WTC11 (cell line): ENCODE measurements at regions not wholly inside any gene's neighbourhood (a gene's known extent, or its start where the extent isn't known, plus 50 kb on each side); places are given as distances from the start of the nearest gene placed in this dataset.

Experiments
- ATAC-seq: fragments of 200-7000 bp; cut with Tn5 transposase; 2 replicates; pipeline ENCODE4 v1.10.0; 2021; ENCODE audit warnings: mild to moderate bottlenecking, moderate library complexity
- CTCF ChIA-PET: fragments of 300-600 bp; sonication (Branson Sonifier 250); formaldehyde crosslinking; loops from one replicate; lab custom pipeline; 2021; ENCODE audit warnings: antibody characterized with exemption; lab: Charles Lee
- POLR2A ChIA-PET: fragments of 350-600 bp; sonication (Branson Sonifier 250); formaldehyde crosslinking; loops from one replicate; lab custom pipeline; 2021; ENCODE audit warnings: antibody characterized with exemption; lab: Charles Lee
- DNase-seq: peaks from one replicate; pipeline ENCODE4 v3.0.0; 2021; ENCODE audit warnings: low spot score
- H3K27ac Mint-ChIP-seq: 2 replicates; pipeline ENCODE4 v1.8.0; 2021; ENCODE audit warnings: mixed read lengths
- H3K27me3 Mint-ChIP-seq: 2 replicates; pipeline ENCODE4 v1.8.0; 2021; ENCODE audit warnings: low read depth, mild to moderate bottlenecking, moderate library complexity, mixed read lengths
- H3K36me3 Mint-ChIP-seq: 2 replicates; pipeline ENCODE4 v1.8.0; 2021; ENCODE audit warnings: mixed read lengths
- H3K4me1 Mint-ChIP-seq: 2 replicates; pipeline ENCODE4 v1.8.0; 2022; ENCODE audit warnings: mixed read lengths
- H3K4me3 Mint-ChIP-seq: 2 replicates; pipeline ENCODE4 v1.8.0; 2021; ENCODE audit warnings: mild to moderate bottlenecking, moderate library complexity, mixed read lengths
- H3K9me3 Mint-ChIP-seq: 2 replicates; pipeline ENCODE4 v1.8.0; 2021; ENCODE audit warnings: mixed read lengths
- EMX1 ChIP-seq: fragments of 250-450 bp; sonication (Bioruptor Pico); IDR thresholded peaks from 2 replicates; pipeline ENCODE4 v1.8.0; 2021; ENCODE audit warnings: mild to moderate bottlenecking
- FOXP1 ChIP-seq: sonication (generic); formaldehyde crosslinking; IDR thresholded peaks from 2 replicates; pipeline ENCODE4 v1.8.0; 2022; ENCODE audit warnings: missing genetic modification reagents, mild to moderate bottlenecking, moderate library complexity, borderline replicate concordance
- GABPB1 ChIP-seq: sonication (generic); formaldehyde crosslinking; IDR thresholded peaks from 2 replicates; pipeline ENCODE4 v1.8.1; 2023; ENCODE audit warnings: mild to moderate bottlenecking, missing genetic modification reagents
- GRHL2 ChIP-seq: fragments of 250-450 bp; sonication (Bioruptor Pico); IDR thresholded peaks from 2 replicates; pipeline ENCODE4 v1.8.0; 2022; ENCODE audit warnings: mild to moderate bottlenecking, moderate library complexity; ENCODE audit not compliant: insufficient replicate concordance, severe bottlenecking
- HMGA2 ChIP-seq: fragments of 250-450 bp; sonication (Bioruptor Pico); IDR thresholded peaks from 2 replicates; pipeline ENCODE4 v1.4.0; 2021; ENCODE audit warnings: mild to moderate bottlenecking, moderate library complexity
- KAT7 ChIP-seq: sonication (generic); formaldehyde crosslinking; IDR thresholded peaks from 2 replicates; pipeline ENCODE4 v1.8.1; 2023; ENCODE audit warnings: missing genetic modification reagents, mild to moderate bottlenecking, borderline replicate concordance
- NR2C2 ChIP-seq: sonication (generic); formaldehyde crosslinking; IDR thresholded peaks from 2 replicates; pipeline ENCODE4 v1.8.0; 2022; ENCODE audit warnings: mild to moderate bottlenecking, missing genetic modification reagents
- ZNF121 ChIP-seq: sonication (generic); formaldehyde crosslinking; IDR thresholded peaks from 2 replicates; pipeline ENCODE4 v1.8.0; 2023; ENCODE audit warnings: missing genetic modification reagents
- ZNF396 ChIP-seq: fragments of 250-450 bp; sonication (Bioruptor Pico); IDR thresholded peaks from 2 replicates; pipeline ENCODE4 v1.8.0; 2021; ENCODE audit warnings: mild to moderate bottlenecking, moderate library complexity, borderline replicate concordance
- TF ChIP-seq, protein P1 (sequence below): sonication (generic); formaldehyde crosslinking; IDR thresholded peaks from 2 replicates; pipeline ENCODE4 v1.8.1; 2023; ENCODE audit warnings: mild to moderate bottlenecking, moderate library complexity, missing genetic modification reagents
- TF ChIP-seq, protein P2 (sequence below): sonication (generic); formaldehyde crosslinking; IDR thresholded peaks from 2 replicates; pipeline ENCODE4 v1.8.1; 2023; ENCODE audit warnings: mild to moderate bottlenecking, missing genetic modification reagents, moderate library complexity
- TF ChIP-seq, protein P3 (sequence below): sonication (generic); formaldehyde crosslinking; IDR thresholded peaks from 2 replicates; pipeline ENCODE4 v1.8.0; 2022; ENCODE audit warnings: missing genetic modification reagents
- TF ChIP-seq, protein P4 (sequence below): fragments of 250-450 bp; sonication (Bioruptor Pico); IDR thresholded peaks from 2 replicates; pipeline ENCODE4 v1.9.0; 2021; ENCODE audit warnings: moderate library complexity, mild to moderate bottlenecking, inconsistent platforms, borderline replicate concordance
- TF ChIP-seq, protein P5 (sequence below): sonication (generic); formaldehyde crosslinking; IDR thresholded peaks from 2 replicates; pipeline ENCODE4 v1.8.0; 2023; ENCODE audit warnings: mild to moderate bottlenecking, missing genetic modification reagents
- TF ChIP-seq, protein P6 (sequence below): sonication (generic); formaldehyde crosslinking; IDR thresholded peaks from 2 replicates; pipeline ENCODE4 v1.8.1; 2022; ENCODE audit warnings: low read depth, missing genetic modification reagents, borderline replicate concordance

DNA sequence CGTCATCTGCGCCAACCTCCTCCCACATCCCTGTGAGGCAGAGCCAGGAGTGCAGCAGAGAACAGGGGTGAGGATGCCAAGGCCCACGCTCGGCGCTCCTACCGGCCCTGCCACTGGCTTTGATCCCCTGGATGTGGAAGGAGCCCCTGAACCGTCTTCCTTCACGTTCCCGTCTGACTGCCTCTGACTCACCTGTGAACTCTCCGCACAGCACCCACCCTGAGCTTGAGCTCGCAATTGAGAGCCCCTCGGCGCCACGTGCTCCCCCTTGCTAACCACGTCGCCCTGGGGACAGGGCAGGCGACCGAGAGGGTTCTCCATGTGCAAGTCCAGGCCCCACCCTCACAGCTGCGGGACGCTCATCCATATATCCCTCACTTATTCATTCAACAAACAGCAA lies 645.3 kb downstream of the BRD1 start:
- CTCF ChIA-PET: interaction anchor here (1.8 kb wide), 1 partner anchor 136 kb away, joined by 7 read pairs; no protein-coding TSS in a partner anchor
- no peak for DNase-seq
- ATAC-seq: no peak
- Mint-ChIP-seq H3K36me3 (no peaks in the 10 kb centered on the region), H3K9me3 (peaks cover 9% of the 10 kb centered on the region), H3K4me3 (no peak overlapping the region), H3K27ac (peak overlapping the region; percentile 54; the same call in 1 of the 2 replicates), H3K4me1 (no peaks in the 10 kb centered on the region), H3K27me3 (no peaks in the 10 kb centered on the region; the same call in 1 of the 2 replicates)
- POLR2A ChIA-PET: no interaction called here
- TF ChIP-seq, protein P1, sequence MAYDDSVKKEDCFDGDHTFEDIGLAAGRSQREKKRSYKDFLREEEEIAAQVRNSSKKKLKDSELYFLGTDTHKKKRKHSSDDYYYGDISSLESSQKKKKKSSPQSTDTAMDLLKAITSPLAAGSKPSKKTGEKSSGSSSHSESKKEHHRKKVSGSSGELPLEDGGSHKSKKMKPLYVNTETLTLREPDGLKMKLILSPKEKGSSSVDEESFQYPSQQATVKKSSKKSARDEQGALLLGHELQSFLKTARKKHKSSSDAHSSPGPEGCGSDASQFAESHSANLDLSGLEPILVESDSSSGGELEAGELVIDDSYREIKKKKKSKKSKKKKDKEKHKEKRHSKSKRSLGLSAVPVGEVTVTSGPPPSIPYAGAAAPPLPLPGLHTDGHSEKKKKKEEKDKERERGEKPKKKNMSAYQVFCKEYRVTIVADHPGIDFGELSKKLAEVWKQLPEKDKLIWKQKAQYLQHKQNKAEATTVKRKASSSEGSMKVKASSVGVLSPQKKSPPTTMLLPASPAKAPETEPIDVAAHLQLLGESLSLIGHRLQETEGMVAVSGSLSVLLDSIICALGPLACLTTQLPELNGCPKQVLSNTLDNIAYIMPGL (CRISPR knock-in tag): no peak
- TF ChIP-seq FOXP1 (no peak), ZNF396 (no peak), HMGA2 (CRISPR knock-in tag) (no peak), EMX1 (CRISPR knock-in tag) (no peak), GRHL2 (CRISPR knock-in tag) (no peak), KAT7 (CRISPR knock-in tag) (no peak), ZNF121 (CRISPR knock-in tag) (no peak), GABPB1 (CRISPR knock-in tag) (no peak), NR2C2 (CRISPR knock-in tag) (no peak)
- TF ChIP-seq, protein P2, sequence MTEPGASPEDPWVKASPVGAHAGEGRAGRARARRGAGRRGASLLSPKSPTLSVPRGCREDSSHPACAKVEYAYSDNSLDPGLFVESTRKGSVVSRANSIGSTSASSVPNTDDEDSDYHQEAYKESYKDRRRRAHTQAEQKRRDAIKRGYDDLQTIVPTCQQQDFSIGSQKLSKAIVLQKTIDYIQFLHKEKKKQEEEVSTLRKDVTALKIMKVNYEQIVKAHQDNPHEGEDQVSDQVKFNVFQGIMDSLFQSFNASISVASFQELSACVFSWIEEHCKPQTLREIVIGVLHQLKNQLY: no peak
- TF ChIP-seq, protein P3, sequence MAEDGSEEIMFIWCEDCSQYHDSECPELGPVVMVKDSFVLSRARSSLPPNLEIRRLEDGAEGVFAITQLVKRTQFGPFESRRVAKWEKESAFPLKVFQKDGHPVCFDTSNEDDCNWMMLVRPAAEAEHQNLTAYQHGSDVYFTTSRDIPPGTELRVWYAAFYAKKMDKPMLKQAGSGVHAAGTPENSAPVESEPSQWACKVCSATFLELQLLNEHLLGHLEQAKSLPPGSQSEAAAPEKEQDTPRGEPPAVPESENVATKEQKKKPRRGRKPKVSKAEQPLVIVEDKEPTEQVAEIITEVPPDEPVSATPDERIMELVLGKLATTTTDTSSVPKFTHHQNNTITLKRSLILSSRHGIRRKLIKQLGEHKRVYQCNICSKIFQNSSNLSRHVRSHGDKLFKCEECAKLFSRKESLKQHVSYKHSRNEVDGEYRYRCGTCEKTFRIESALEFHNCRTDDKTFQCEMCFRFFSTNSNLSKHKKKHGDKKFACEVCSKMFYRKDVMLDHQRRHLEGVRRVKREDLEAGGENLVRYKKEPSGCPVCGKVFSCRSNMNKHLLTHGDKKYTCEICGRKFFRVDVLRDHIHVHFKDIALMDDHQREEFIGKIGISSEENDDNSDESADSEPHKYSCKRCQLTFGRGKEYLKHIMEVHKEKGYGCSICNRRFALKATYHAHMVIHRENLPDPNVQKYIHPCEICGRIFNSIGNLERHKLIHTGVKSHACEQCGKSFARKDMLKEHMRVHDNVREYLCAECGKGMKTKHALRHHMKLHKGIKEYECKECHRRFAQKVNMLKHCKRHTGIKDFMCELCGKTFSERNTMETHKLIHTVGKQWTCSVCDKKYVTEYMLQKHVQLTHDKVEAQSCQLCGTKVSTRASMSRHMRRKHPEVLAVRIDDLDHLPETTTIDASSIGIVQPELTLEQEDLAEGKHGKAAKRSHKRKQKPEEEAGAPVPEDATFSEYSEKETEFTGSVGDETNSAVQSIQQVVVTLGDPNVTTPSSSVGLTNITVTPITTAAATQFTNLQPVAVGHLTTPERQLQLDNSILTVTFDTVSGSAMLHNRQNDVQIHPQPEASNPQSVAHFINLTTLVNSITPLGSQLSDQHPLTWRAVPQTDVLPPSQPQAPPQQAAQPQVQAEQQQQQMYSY (CRISPR knock-in tag): no peak
- TF ChIP-seq, protein P4, sequence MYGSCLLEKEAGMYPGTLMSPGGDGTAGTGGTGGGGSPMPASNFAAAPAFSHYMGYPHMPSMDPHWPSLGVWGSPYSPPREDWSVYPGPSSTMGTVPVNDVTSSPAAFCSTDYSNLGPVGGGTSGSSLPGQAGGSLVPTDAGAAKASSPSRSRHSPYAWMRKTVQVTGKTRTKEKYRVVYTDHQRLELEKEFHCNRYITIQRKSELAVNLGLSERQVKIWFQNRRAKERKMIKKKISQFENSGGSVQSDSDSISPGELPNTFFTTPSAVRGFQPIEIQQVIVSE (CRISPR knock-in tag): no peak
- TF ChIP-seq, protein P5, sequence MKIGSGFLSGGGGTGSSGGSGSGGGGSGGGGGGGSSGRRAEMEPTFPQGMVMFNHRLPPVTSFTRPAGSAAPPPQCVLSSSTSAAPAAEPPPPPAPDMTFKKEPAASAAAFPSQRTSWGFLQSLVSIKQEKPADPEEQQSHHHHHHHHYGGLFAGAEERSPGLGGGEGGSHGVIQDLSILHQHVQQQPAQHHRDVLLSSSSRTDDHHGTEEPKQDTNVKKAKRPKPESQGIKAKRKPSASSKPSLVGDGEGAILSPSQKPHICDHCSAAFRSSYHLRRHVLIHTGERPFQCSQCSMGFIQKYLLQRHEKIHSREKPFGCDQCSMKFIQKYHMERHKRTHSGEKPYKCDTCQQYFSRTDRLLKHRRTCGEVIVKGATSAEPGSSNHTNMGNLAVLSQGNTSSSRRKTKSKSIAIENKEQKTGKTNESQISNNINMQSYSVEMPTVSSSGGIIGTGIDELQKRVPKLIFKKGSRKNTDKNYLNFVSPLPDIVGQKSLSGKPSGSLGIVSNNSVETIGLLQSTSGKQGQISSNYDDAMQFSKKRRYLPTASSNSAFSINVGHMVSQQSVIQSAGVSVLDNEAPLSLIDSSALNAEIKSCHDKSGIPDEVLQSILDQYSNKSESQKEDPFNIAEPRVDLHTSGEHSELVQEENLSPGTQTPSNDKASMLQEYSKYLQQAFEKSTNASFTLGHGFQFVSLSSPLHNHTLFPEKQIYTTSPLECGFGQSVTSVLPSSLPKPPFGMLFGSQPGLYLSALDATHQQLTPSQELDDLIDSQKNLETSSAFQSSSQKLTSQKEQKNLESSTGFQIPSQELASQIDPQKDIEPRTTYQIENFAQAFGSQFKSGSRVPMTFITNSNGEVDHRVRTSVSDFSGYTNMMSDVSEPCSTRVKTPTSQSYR (CRISPR knock-in tag): no peak
- TF ChIP-seq, protein P6, sequence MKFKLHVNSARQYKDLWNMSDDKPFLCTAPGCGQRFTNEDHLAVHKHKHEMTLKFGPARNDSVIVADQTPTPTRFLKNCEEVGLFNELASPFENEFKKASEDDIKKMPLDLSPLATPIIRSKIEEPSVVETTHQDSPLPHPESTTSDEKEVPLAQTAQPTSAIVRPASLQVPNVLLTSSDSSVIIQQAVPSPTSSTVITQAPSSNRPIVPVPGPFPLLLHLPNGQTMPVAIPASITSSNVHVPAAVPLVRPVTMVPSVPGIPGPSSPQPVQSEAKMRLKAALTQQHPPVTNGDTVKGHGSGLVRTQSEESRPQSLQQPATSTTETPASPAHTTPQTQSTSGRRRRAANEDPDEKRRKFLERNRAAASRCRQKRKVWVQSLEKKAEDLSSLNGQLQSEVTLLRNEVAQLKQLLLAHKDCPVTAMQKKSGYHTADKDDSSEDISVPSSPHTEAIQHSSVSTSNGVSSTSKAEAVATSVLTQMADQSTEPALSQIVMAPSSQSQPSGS: no peak
